Spleen (tissue), 7 donors: ENCODE measurements at regions not wholly inside any gene's neighbourhood (a gene's known extent, or its start where the extent isn't known, plus 50 kb on each side); places are given as distances from the start of the nearest gene placed in this dataset.

Experiments
- CTCF ChIP-seq, 11 experiments: fragments of 200-600 bp in 7 of 11; fragments of 450-650 bp in 4 of 11; sonication (generic) in 4 of 11; IDR thresholded peaks in 8 of 11; conservative IDR thresholded peaks in 3 of 11; 1 replicate in 7 of 11; 2 replicates in 4 of 11; pipeline versions ENCODE4 v1.4.0 to v1.8.0; 2016 to 2021; ENCODE audit warnings: antibody characterized with exemption in 11 of 11, inconsistent platforms in 4 of 11, mild to moderate bottlenecking in 1 of 11
- POLR2A ChIP-seq, 3 donors: fragments of 450-650 bp; IDR thresholded peaks; one replicate each; pipeline ENCODE4 v1.5.1; 2017; ENCODE audit warnings: antibody characterized with exemption in 3 of 3, mild to moderate bottlenecking in 1 of 3
- donor health status: DM: no; HTN: no; CAD: no; lungs with moderate emphysema.
- donor health status: DM: no; HTN: no; CAD: no.
- donor health status: DM: no; HTN: no; CAD: no.

GRCh38 chr18:29749704-29750103, 1292.8 kb downstream of the DSC3 start:
- no peak for TF ChIP-seq CTCF (IDR thresholded peaks at IDR 0.05 in 8 of 11, conservative IDR thresholded peaks at IDR 0.05 in 3 of 11)
- no peak for TF ChIP-seq POLR2A (IDR thresholded peaks at IDR 0.05)
